Esophagus muscularis mucosa (tissue), 4 donors: ENCODE measurements at regions not wholly inside any gene's neighbourhood (a gene's known extent, or its start where the extent isn't known, plus 50 kb on each side); places are given as distances from the start of the nearest gene placed in this dataset.

Experiments
- DNase-seq: peaks from one replicate; pipeline ENCODE4 v3.0.0-alpha.2; 2017; ENCODE audit errors: extremely low spot score
- H3K27ac ChIP-seq, 4 donors: fragments of 200-600 bp; sonication (generic); replicated peaks in 1 of 4; 1 replicate in 3 of 4; 2 replicates in 1 of 4; pipeline ENCODE4 v1.5.1; 2016 to 2019; ENCODE audit warnings: mild to moderate bottlenecking in 1 of 4
- H3K27me3 ChIP-seq, 4 donors: fragments of 200-600 bp; sonication (generic); one replicate each; pipeline versions ENCODE4 v1.5.1 to v1.6.0; 2016 to 2019
- H3K36me3 ChIP-seq, 4 donors: fragments of 200-600 bp; sonication (generic); one replicate each; pipeline ENCODE4 v1.5.1; 2016 to 2019
- H3K4me1 ChIP-seq, 4 donors: fragments of 200-600 bp; sonication (generic); one replicate each; pipeline ENCODE4 v1.5.1; 2016 to 2019
- H3K4me3 ChIP-seq, 4 donors: fragments of 200-600 bp; sonication (generic); 1 replicate in 2 of 4; 2 replicates in 2 of 4; pipeline ENCODE4 v1.5.1; 2016 to 2019; ENCODE audit warnings: mild to moderate bottlenecking in 4 of 4, moderate library complexity in 1 of 4
- H3K9me3 ChIP-seq, 4 donors: fragments of 200-600 bp; sonication (generic); 1 replicate in 3 of 4; 2 replicates in 1 of 4; pipeline ENCODE4 v1.5.1; 2016 to 2019
- EP300 ChIP-seq: sonication (generic); formaldehyde crosslinking; IDR thresholded peaks from one replicate; pipeline ENCODE4 v1.6.1; 2017; ENCODE audit warnings: antibody characterized with exemption
- POLR2A ChIP-seq: fragments of 450-650 bp; IDR thresholded peaks from one replicate; pipeline ENCODE4 v1.6.1; 2017; ENCODE audit warnings: antibody characterized with exemption, moderate library complexity, mild to moderate bottlenecking, low read depth
- POLR2AphosphoS5 ChIP-seq, 2 donors: sonication (generic); formaldehyde crosslinking; IDR thresholded peaks; one replicate each; pipeline ENCODE4 v1.6.1; 2017; ENCODE audit warnings: antibody characterized with exemption in 2 of 2
- WGBS: methylation state at CpG from one replicate; pipeline ENCODE4 v1.1.5; 2018; 5-methylcytosine and 5-hydroxymethylcytosine counted together
- intact Hi-C: fragments of 100-400 bp; cut with DNase I; formaldehyde crosslinking; loops from one replicate; pipeline ENCODE4 v1.15.1; 2023
- TF ChIP-seq, protein P1 (sequence below), 3 experiments: fragments of 200-600 bp in 2 of 3; fragments of 450-650 bp in 1 of 3; sonication (generic) in 2 of 3; IDR thresholded peaks; one replicate each; pipeline ENCODE4 v1.5.1; 2017 to 2019; ENCODE audit warnings: antibody characterized with exemption in 3 of 3, mild to moderate bottlenecking in 2 of 3, moderate library complexity in 1 of 3

DNA sequence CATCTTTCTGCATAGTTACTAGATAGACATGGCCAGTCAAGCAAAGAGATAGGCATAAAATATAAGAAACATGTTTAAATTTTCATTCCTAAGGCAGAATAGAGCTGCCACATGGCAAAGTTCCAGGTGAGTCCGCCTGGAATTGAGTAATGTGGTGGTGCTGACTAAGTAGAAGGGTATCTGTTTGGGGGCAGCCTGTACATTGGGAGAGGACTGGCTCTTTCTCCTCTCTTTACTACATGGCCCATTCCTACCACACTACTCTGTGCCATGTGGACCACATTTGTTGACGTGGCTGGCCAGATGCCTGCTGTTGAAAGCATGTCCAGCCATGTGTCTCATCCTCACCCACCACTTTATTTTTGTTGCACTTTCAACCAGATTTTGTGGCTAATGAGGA is 354.0 kb downstream of the ETNK1 start:
- no peak for TF ChIP-seq POLR2AphosphoS5 (IDR thresholded peaks at IDR 0.05)
- no peak for TF ChIP-seq POLR2A
- no peak for TF ChIP-seq EP300
- TF ChIP-seq, protein P1, sequence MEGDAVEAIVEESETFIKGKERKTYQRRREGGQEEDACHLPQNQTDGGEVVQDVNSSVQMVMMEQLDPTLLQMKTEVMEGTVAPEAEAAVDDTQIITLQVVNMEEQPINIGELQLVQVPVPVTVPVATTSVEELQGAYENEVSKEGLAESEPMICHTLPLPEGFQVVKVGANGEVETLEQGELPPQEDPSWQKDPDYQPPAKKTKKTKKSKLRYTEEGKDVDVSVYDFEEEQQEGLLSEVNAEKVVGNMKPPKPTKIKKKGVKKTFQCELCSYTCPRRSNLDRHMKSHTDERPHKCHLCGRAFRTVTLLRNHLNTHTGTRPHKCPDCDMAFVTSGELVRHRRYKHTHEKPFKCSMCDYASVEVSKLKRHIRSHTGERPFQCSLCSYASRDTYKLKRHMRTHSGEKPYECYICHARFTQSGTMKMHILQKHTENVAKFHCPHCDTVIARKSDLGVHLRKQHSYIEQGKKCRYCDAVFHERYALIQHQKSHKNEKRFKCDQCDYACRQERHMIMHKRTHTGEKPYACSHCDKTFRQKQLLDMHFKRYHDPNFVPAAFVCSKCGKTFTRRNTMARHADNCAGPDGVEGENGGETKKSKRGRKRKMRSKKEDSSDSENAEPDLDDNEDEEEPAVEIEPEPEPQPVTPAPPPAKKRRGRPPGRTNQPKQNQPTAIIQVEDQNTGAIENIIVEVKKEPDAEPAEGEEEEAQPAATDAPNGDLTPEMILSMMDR (IDR thresholded peaks at IDR 0.05) = no peak
- Histone ChIP-seq H3K4me3 (no peak overlapping the region), H3K4me1 (peaks cover 0 to 6% (median 3%) of the 10 kb centered on the region in 4 donors), H3K9me3 (no peaks in the 10 kb centered on the region), H3K27me3 (no peaks in the 10 kb centered on the region), H3K36me3 (no peaks in the 10 kb centered on the region), H3K27ac (no peak overlapping the region)
- WGBS = 74% methylated on average over 2 of the region's 2 CpGs
- no peak for DNase-seq
- intact Hi-C loops = no loop called here

DNA sequence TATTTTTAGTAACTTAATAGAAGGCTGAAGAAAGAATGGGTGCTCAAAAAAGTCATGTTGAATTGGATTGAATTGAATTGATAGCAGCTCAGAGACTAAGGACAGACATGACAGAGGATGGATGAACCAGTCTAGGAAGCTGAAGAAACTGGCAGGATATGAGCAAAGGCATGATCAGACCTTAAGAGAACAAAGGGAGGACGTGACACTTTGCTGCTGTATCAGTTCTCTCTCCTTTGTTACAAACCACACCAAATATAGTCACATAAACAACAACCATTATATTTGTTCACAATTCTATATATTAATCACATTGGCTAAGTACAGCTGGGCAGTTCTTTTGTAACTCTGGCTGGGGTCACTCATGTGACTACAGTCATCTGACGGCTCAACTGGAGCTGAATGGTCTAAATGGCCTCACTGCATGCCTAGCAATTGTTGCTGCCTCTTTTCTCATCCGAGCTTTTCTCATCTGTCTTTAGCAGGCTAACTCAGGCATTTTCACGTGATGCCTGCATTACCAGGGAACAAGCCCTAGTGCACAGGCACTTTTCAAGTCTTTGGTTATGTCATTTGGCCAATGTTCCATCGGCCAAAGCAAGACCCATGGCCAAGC is 355.0 kb downstream of the ETNK1 start:
- no peaks in the 10 kb centered on the region for H3K36me3 ChIP-seq
- DNase-seq = no peak
- H3K4me1 ChIP-seq = peaks cover 0 to 11% (median 5%) of the 10 kb centered on the region in 4 donors
- no peaks in the 10 kb centered on the region for H3K9me3 ChIP-seq
- H3K27ac ChIP-seq = no peak overlapping the region
- intact Hi-C loops = no loop called here
- WGBS = 81% methylated on average over 5 of the region's 5 CpGs
- TF ChIP-seq POLR2AphosphoS5 (IDR thresholded peaks at IDR 0.05) (no peak), POLR2A (no peak), EP300 (no peak)
- TF ChIP-seq, protein P1 (IDR thresholded peaks at IDR 0.05) = no peak
- no peaks in the 10 kb centered on the region for H3K27me3 ChIP-seq
- no peak overlapping the region for H3K4me3 ChIP-seq

GRCh38 chr12:22981711-22982110 is 356.7 kb downstream of the ETNK1 start:
- peaks cover 0 to 11% (median 5%) of the 10 kb centered on the region in 4 donors for H3K4me1 ChIP-seq
- no peaks in the 10 kb centered on the region for H3K9me3 ChIP-seq
- H3K27ac ChIP-seq = no peak overlapping the region
- H3K36me3 ChIP-seq = no peaks in the 10 kb centered on the region
- TF ChIP-seq, protein P1 (IDR thresholded peaks at IDR 0.05) = no peak
- TF ChIP-seq POLR2AphosphoS5 (IDR thresholded peaks at IDR 0.05) = no peak
- TF ChIP-seq POLR2A = no peak
- TF ChIP-seq EP300 = no peak
- H3K27me3 ChIP-seq = no peaks in the 10 kb centered on the region
- no peak for DNase-seq
- H3K4me3 ChIP-seq = no peak overlapping the region
- intact Hi-C loops = no loop called here
- WGBS = 82% methylated on average over 3 of the region's 3 CpGs

DNA sequence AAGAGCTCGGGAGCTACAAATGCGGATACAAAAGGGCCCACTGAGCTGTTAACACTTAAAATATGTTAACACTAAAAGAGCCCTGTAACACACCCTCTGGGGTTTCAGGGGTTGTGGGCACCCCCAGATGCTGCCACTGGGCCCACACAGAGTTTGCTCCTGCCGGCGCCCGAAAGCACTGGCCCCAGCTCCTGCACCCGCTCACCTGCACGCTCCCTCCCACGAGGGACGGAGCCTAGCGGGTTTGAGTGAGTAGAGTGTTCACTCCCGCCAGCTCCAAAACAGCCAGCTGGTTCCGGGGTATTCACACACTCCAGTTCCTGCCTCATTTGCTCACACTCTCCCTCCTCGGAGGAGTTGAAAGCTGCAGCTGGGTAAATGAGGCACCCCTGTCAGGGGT is 357.7 kb downstream of the ETNK1 start:
- H3K27me3 ChIP-seq = no peaks in the 10 kb centered on the region
- intact Hi-C loops = no loop called here
- H3K9me3 ChIP-seq = no peaks in the 10 kb centered on the region
- H3K36me3 ChIP-seq = no peaks in the 10 kb centered on the region
- no peak for DNase-seq
- TF ChIP-seq POLR2AphosphoS5 (IDR thresholded peaks at IDR 0.05) = no peak
- TF ChIP-seq, protein P1 (IDR thresholded peaks at IDR 0.05) = no peak
- TF ChIP-seq POLR2A = no peak
- no peak for TF ChIP-seq EP300
- no peak overlapping the region for H3K27ac ChIP-seq
- no peak overlapping the region for H3K4me3 ChIP-seq
- peaks cover 0 to 11% (median 5%) of the 10 kb centered on the region in 4 donors for H3K4me1 ChIP-seq
- 76% methylated on average over 13 of the region's 13 CpGs for WGBS

DNA sequence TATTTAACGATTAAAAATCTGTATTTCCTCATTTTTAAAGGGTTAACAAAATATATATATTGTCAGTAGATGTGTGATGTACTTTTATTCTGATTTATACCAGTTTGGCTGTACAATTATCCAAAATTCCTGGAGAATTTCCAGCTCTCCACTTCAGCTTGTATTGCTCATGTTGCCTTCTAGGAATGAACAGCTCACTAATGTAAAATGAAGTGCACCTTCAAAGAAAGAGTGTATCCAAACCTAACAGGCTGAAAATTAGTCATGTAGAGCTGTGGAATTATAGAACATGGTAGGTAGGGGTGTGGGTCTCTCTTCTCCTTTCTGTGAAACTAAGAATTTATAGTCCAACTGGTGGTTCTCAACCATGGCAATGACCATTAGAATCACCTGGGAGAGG is 362.0 kb downstream of the ETNK1 start:
- Histone ChIP-seq H3K4me1 (peaks cover 0 to 11% (median 5%) of the 10 kb centered on the region in 4 donors), H3K27me3 (no peaks in the 10 kb centered on the region), H3K9me3 (no peaks in the 10 kb centered on the region), H3K4me3 (no peak overlapping the region), H3K27ac (no peak overlapping the region), H3K36me3 (no peaks in the 10 kb centered on the region)
- 77% methylated on average over 1 of the region's 1 CpG for WGBS
- TF ChIP-seq EP300 = no peak
- TF ChIP-seq POLR2AphosphoS5 (IDR thresholded peaks at IDR 0.05) = no peak
- TF ChIP-seq, protein P1 (IDR thresholded peaks at IDR 0.05) = no peak
- TF ChIP-seq POLR2A = no peak
- DNase-seq = no peak
- intact Hi-C loops = no loop called here
